Activated T-helper 17 cell treated with anti-CD3 and anti-CD28 coated beads, Interleukin-2, amount 50 U/mL, for 72 hours (primary cell): ENCODE measurements at regions not wholly inside any gene's neighbourhood (a gene's known extent, or its start where the extent isn't known, plus 50 kb on each side); places are given as distances from the start of the nearest gene placed in this dataset.
A peak's percentile ranks its signal among the peaks of the same experiment; 100 is the strongest.

ENCODE experiments used
- ATAC-seq: fragments of 150-1000 bp; cut with Tn5 transposase; replicated peaks from 2 replicates; pipeline ENCODE4 v1.10.0; 2021; ENCODE audit warnings: mild to moderate bottlenecking, moderate library complexity
- H3K27ac Mint-ChIP-seq: one replicate; pipeline ENCODE4 v1.8.0; 2022; ENCODE audit warnings: mixed read lengths
- H3K27me3 Mint-ChIP-seq: one replicate; pipeline ENCODE4 v1.8.0; 2022; ENCODE audit warnings: mixed read lengths
- H3K36me3 Mint-ChIP-seq: one replicate; pipeline ENCODE4 v1.8.0; 2022; ENCODE audit warnings: low read depth, mild to moderate bottlenecking, mixed read lengths
- H3K4me1 Mint-ChIP-seq: one replicate; pipeline ENCODE4 v1.8.0; 2022; ENCODE audit warnings: mixed read lengths
- H3K4me3 Mint-ChIP-seq: one replicate; pipeline ENCODE4 v1.8.0; 2022; ENCODE audit warnings: mild to moderate bottlenecking, mixed read lengths
- H3K9me3 Mint-ChIP-seq: one replicate; pipeline ENCODE4 v1.8.0; 2022; ENCODE audit warnings: mixed read lengths

DNA sequence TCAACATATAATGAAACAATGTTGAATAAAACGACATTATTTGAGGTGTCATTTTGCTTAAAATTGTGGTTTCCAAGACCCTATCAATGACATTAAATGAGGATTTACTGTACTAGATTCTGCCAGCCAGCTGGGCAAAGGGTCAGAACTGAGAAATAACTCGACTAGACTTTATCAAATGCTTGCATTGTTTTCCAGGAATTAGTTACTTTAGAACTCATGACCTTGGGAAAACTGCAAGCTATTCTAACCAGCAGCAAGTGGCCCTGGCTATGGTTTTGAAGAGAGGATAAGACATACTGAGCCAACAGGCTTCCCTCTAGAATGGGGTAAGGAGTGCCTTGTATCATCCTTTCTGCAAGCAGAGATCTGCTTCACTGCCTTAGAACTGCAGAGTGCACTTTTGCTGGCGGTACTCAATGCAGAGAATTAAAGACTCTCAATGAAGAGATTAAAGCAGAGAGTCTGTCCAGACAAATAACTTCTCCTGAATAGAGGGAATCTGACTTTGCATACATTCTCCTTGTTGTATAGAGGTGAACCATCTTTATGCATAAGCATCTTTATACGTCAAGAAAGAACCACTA, 281.5 kb downstream of the ARL4A start:
- no peaks in the 10 kb centered on the region for H3K4me1 Mint-ChIP-seq
- H3K27ac Mint-ChIP-seq = no peak overlapping the region
- H3K4me3 Mint-ChIP-seq = no peak overlapping the region
- H3K36me3 Mint-ChIP-seq = no peaks in the 10 kb centered on the region
- no peak for ATAC-seq
- no peaks in the 10 kb centered on the region for H3K9me3 Mint-ChIP-seq
- peaks cover 18% of the 10 kb centered on the region for H3K27me3 Mint-ChIP-seq

- ATAC-seq = no peak
- Mint-ChIP-seq H3K27ac (no peak overlapping the region), H3K4me3 (no peak overlapping the region), H3K4me1 (no peaks in the 10 kb centered on the region), H3K27me3 (peaks cover 17% of the 10 kb centered on the region), H3K9me3 (no peaks in the 10 kb centered on the region), H3K36me3 (no peaks in the 10 kb centered on the region)
These were observed 283.2 kb downstream of the ARL4A start for GRCh38 chr7:12970626-12971025.

- ATAC-seq = no peak
- Mint-ChIP-seq H3K4me3 (no peak overlapping the region), H3K27me3 (peaks cover 18% of the 10 kb centered on the region), H3K4me1 (no peaks in the 10 kb centered on the region), H3K36me3 (no peaks in the 10 kb centered on the region), H3K9me3 (no peaks in the 10 kb centered on the region), H3K27ac (no peak overlapping the region)
These were observed 287.2 kb downstream of the ARL4A start for GRCh38 chr7:12974451-12975166.

DNA sequence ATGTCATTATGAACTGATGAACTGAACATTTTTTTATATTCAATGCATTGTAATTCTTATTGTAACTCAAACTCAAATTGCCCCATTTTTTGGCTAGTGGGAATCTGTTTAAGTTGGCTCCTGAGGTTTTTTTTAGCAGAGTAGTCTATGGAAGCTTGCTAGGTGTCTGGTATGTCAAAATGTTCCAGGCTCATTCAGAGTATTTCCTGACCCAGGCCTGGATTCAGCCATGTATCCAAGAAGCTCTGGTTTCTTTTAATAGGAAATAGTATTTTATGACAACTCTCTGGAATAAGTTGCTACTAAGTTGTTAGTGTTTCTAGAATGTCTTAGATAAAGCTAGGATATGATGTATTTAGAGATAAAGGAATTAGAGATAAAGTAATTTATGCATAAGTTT, 288.0 kb downstream of the ARL4A start:
- Mint-ChIP-seq H3K27ac (no peak overlapping the region), H3K9me3 (no peaks in the 10 kb centered on the region)

GRCh38 chr7:12979181-12979580, 291.7 kb downstream of the ARL4A start:
- Mint-ChIP-seq H3K27me3 (peaks cover 13% of the 10 kb centered on the region), H3K4me1 (no peaks in the 10 kb centered on the region), H3K9me3 (no peaks in the 10 kb centered on the region), H3K4me3 (no peak overlapping the region), H3K36me3 (no peaks in the 10 kb centered on the region), H3K27ac (no peak overlapping the region)
- no peak for ATAC-seq

More for the DNA sequence above, 288.0 kb downstream of the ARL4A start:
- peaks cover 18% of the 10 kb centered on the region for H3K27me3 Mint-ChIP-seq
- no peaks in the 10 kb centered on the region for H3K36me3 Mint-ChIP-seq
- H3K4me3 Mint-ChIP-seq = no peak overlapping the region
- ATAC-seq = no peak
- H3K4me1 Mint-ChIP-seq = no peaks in the 10 kb centered on the region

GRCh38 chr7:12982178-12982577, 294.7 kb downstream of the ARL4A start:
- Mint-ChIP-seq H3K9me3 (no peaks in the 10 kb centered on the region), H3K4me1 (no peaks in the 10 kb centered on the region), H3K27me3 (peaks cover 6% of the 10 kb centered on the region), H3K4me3 (no peak overlapping the region), H3K36me3 (no peaks in the 10 kb centered on the region), H3K27ac (no peak overlapping the region)
- no peak for ATAC-seq

DNA sequence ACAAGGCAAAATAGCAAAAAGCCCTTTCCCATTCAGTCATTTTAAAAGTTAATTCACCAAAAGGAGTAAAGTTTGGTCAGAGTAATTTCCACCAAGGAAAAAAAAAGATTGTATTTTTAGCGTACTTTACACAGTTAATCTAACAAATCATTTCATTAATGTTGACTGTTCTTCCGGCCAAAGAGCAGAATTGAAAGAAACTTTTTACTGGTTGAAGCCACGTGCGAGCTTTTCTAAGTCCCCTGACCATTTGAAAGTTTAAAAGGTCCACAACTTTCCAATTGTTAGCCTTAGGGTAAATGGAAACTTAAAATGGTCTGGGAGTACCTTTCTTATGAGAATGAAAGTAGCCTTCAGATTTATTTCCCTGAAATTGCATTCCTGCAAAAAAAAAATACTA, 296.7 kb downstream of the ARL4A start:
- H3K27ac Mint-ChIP-seq = no peak overlapping the region
- H3K4me1 Mint-ChIP-seq = no peaks in the 10 kb centered on the region
- no peaks in the 10 kb centered on the region for H3K36me3 Mint-ChIP-seq
- no peak for ATAC-seq
- no peaks in the 10 kb centered on the region for H3K9me3 Mint-ChIP-seq
- no peak overlapping the region for H3K4me3 Mint-ChIP-seq
- peaks cover 6% of the 10 kb centered on the region for H3K27me3 Mint-ChIP-seq

DNA sequence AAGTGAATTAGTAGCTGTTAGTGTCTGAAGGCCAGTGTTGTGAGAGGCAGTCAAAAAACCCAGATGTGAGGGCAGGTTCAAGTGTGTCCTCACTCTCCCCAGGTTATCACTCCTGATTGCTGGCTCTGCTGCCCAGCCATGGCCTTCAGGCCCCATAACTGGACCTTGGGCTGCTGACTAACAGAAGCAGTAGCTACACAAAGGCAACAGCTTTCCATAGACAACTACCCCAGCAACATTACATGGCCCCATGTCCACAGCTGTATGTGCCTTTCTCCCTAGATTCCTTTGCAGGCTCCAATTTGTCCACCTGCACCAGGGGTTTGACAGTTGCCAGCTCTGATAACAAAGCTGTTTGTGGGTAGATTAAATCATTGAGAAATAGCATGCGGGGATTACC, 297.8 kb downstream of the ARL4A start:
- no peak overlapping the region for H3K27ac Mint-ChIP-seq
- H3K36me3 Mint-ChIP-seq = no peaks in the 10 kb centered on the region
- H3K9me3 Mint-ChIP-seq = no peaks in the 10 kb centered on the region
- H3K27me3 Mint-ChIP-seq = peaks cover 3% of the 10 kb centered on the region
- H3K4me1 Mint-ChIP-seq = no peaks in the 10 kb centered on the region
- no peak overlapping the region for H3K4me3 Mint-ChIP-seq
- ATAC-seq = no peak

DNA sequence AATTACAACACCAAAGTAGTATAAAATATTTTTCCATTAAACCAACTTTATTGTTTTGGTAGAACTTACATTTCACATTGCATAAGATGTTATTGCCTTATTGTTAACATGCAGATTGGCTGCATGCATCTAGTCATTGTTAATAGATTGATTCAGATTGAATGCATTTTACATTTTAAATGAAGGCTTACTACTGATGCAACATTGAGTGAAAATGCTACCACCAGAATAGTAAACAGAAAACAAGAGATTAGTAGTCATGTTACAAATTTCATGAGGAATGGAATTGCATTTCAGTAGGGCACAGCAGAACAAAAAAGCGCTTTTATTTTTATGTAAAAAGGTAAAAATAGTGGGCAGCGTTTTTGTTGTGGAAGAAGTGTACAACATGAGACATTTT, 298.3 kb downstream of the ARL4A start:
- H3K9me3 Mint-ChIP-seq = no peaks in the 10 kb centered on the region
- H3K27ac Mint-ChIP-seq = no peak overlapping the region
- H3K36me3 Mint-ChIP-seq = no peaks in the 10 kb centered on the region
- H3K27me3 Mint-ChIP-seq = peaks cover 3% of the 10 kb centered on the region
- no peak for ATAC-seq
- H3K4me1 Mint-ChIP-seq = no peaks in the 10 kb centered on the region
- H3K4me3 Mint-ChIP-seq = no peak overlapping the region

DNA sequence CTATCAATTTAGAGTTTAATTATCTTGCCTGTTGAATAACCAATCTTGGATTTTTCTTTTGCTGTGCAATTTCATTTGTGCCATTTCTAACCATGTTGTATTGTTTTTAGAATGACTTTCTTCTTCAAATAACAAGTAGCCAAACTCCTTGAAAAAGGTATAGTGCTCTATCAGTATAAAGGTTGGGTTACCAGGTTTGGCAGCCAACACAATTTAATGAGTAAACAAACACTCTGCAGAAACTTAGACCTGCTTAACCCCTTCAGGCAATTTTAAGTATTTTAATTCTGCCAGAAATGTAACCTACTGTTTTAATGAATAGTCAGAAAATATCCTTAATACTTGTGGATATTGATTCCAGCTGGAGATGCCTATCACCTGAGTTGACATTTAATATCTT, 299.8 kb downstream of the ARL4A start:
- no peak overlapping the region for H3K27ac Mint-ChIP-seq
- no peaks in the 10 kb centered on the region for H3K9me3 Mint-ChIP-seq
- no peak overlapping the region for H3K4me3 Mint-ChIP-seq
- H3K4me1 Mint-ChIP-seq = no peaks in the 10 kb centered on the region
- no peak for ATAC-seq
- no peaks in the 10 kb centered on the region for H3K36me3 Mint-ChIP-seq
- peaks cover 3% of the 10 kb centered on the region for H3K27me3 Mint-ChIP-seq

DNA sequence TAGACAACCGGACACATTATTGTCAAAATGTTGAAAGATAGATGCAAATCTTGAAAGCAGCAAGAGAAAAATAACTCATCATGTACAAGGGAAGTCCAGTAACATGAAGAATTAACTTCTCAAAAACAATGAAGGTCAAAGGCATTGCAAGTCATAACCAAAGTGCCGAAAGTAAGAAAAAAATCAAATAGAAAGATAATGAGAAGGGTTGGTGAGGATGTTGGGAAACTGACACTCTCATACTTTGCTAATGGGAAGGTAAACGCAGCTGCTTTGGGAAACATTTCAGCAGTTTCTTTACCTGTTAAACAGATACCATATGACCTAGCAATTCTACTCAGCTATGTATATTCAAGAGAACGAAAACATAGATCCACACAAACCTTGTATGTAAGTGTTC, 303.0 kb downstream of the ARL4A start:
- H3K4me1 Mint-ChIP-seq = no peaks in the 10 kb centered on the region
- no peaks in the 10 kb centered on the region for H3K27me3 Mint-ChIP-seq
- H3K9me3 Mint-ChIP-seq = no peaks in the 10 kb centered on the region
- no peak overlapping the region for H3K4me3 Mint-ChIP-seq
- no peak overlapping the region for H3K27ac Mint-ChIP-seq
- no peaks in the 10 kb centered on the region for H3K36me3 Mint-ChIP-seq
- no peak for ATAC-seq

- no peak for ATAC-seq
- H3K36me3 Mint-ChIP-seq = no peaks in the 10 kb centered on the region
- H3K9me3 Mint-ChIP-seq = no peaks in the 10 kb centered on the region
- H3K27me3 Mint-ChIP-seq = no peaks in the 10 kb centered on the region
- no peak overlapping the region for H3K4me3 Mint-ChIP-seq
- no peaks in the 10 kb centered on the region for H3K4me1 Mint-ChIP-seq
- H3K27ac Mint-ChIP-seq = no peak overlapping the region
These were observed 305.6 kb downstream of the ARL4A start for GRCh38 chr7:12993025-12993424.

- no peak for ATAC-seq
- Mint-ChIP-seq H3K27me3 (no peaks in the 10 kb centered on the region), H3K4me3 (no peak overlapping the region), H3K36me3 (no peaks in the 10 kb centered on the region), H3K4me1 (no peaks in the 10 kb centered on the region), H3K9me3 (no peaks in the 10 kb centered on the region), H3K27ac (peak overlapping the region; percentile 9)
These were observed 308.6 kb downstream of the ARL4A start for GRCh38 chr7:12995912-12996469.

GRCh38 chr7:13007331-13007730, 319.9 kb downstream of the ARL4A start:
- Mint-ChIP-seq H3K27ac (no peak overlapping the region), H3K4me1 (no peaks in the 10 kb centered on the region), H3K36me3 (no peaks in the 10 kb centered on the region), H3K9me3 (no peaks in the 10 kb centered on the region), H3K27me3 (peaks cover 16% of the 10 kb centered on the region), H3K4me3 (no peak overlapping the region)
- ATAC-seq = no peak

DNA sequence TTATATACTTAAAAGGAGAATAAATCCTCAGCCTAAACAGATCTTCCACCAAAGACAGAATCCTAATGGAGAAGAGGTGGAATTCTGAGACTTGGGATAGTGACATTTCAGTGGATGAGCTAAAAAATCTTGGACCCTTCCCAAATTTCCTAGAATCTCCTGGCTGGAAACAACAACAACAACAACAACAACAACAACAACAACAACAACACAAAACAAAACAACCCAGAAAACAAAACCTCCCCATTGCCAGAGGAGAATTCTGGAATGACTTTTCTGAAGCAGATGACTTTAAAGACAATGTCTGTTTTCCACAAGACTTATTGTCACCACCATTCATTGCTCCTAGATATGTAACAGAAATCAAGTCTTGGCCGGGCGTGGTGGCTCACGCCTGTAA, 322.1 kb downstream of the ARL4A start:
- Mint-ChIP-seq H3K4me1 (no peaks in the 10 kb centered on the region), H3K36me3 (no peaks in the 10 kb centered on the region), H3K9me3 (no peaks in the 10 kb centered on the region), H3K4me3 (no peak overlapping the region), H3K27me3 (peaks cover 16% of the 10 kb centered on the region), H3K27ac (no peak overlapping the region)
- no peak for ATAC-seq
